ENCODE measurements at regions not wholly inside any gene's neighbourhood (a gene's known extent, or its start where the extent isn't known, plus 50 kb on each side); places are given as distances from the start of the nearest gene placed in this dataset.
"Not testable (repeated sequence)": the region's sequence is repeated elsewhere in the genome, so short reads cannot be mapped to it uniquely, and the experiment has no call there.

GRCh38 chr17:73856556-73856955, 212.3 kb upstream of the SDK2 start:
- TF ChIP-seq CTCF (IDR thresholded peaks at IDR 0.05; ENCODE audit: insufficient read depth, low read depth, low read length, missing control alignments) = no peak
- no peak overlapping the region for H3K4me3 ChIP-seq (ENCODE audit: low read depth, low read length)
- no peak for DNase-seq (ENCODE audit: low read depth)

GRCh38 chr17:73859439-73860008, 215.3 kb upstream of the SDK2 start:
- not testable (repeated sequence) for DNase-seq (ENCODE audit: low read depth); H3K4me3 ChIP-seq (ENCODE audit: low read depth, low read length)

- DNase-seq (ENCODE audit: low read depth) = no peak
- no peak overlapping the region for H3K4me3 ChIP-seq (ENCODE audit: low read depth, low read length)
- no peak for TF ChIP-seq CTCF (IDR thresholded peaks at IDR 0.05; ENCODE audit: insufficient read depth, low read depth, low read length, missing control alignments)
These were observed 217.3 kb upstream of the SDK2 start for GRCh38 chr17:73861543-73861942.

GRCh38 chr17:73863761-73864535, 219.7 kb upstream of the SDK2 start:
- DNase-seq (ENCODE audit: low read depth) = no peak
- no peak for TF ChIP-seq CTCF (IDR thresholded peaks at IDR 0.05; ENCODE audit: insufficient read depth, low read depth, low read length, missing control alignments)

GRCh38 chr17:73865831-73866230, 221.6 kb upstream of the SDK2 start:
- TF ChIP-seq CTCF (IDR thresholded peaks at IDR 0.05; ENCODE audit: insufficient read depth, low read depth, low read length, missing control alignments) = no peak
- no peak for DNase-seq (ENCODE audit: low read depth)
- H3K4me3 ChIP-seq (ENCODE audit: low read depth, low read length) = no peak overlapping the region

More at GRCh38 chr17:73863761-73864535, 219.7 kb upstream of the SDK2 start:
- H3K4me3 ChIP-seq (ENCODE audit: low read depth, low read length) = no peak overlapping the region

GRCh38 chr17:73867056-73867455, 222.8 kb upstream of the SDK2 start:
- no peak for DNase-seq (ENCODE audit: low read depth)
- H3K4me3 ChIP-seq (ENCODE audit: low read depth, low read length) = no peak overlapping the region
- no peak for TF ChIP-seq CTCF (IDR thresholded peaks at IDR 0.05; ENCODE audit: insufficient read depth, low read depth, low read length, missing control alignments)

GRCh38 chr17:73870068-73870467, 225.8 kb upstream of the SDK2 start:
- no peak for DNase-seq (ENCODE audit: low read depth)
- TF ChIP-seq CTCF (IDR thresholded peaks at IDR 0.05; ENCODE audit: insufficient read depth, low read depth, low read length, missing control alignments) = no peak
- H3K4me3 ChIP-seq (ENCODE audit: low read depth, low read length) = no peak overlapping the region

Data from GM12865 (cell line).